GM21786 (cell line): ENCODE measurements at regions not wholly inside any gene's neighbourhood (a gene's known extent, or its start where the extent isn't known, plus 50 kb on each side); places are given as distances from the start of the nearest gene placed in this dataset.
A peak's percentile ranks its signal among the peaks of the same experiment; 100 is the strongest.

Source experiments
- ATAC-seq: cut with Tn5 transposase; IDR thresholded peaks from one replicate; pipeline ENCODE4 v1.9.1; 2021; ENCODE audit not compliant: unreplicated experiment

- ATAC-seq: no peak
Observed at GRCh38 chr7:132672200-132672990, 96.1 kb upstream of the PLXNA4 start.

GRCh38 chr7:132666774-132667172 lies 90.5 kb upstream of the PLXNA4 start:
- ATAC-seq: no peak

GRCh38 chr7:132666071-132666773 lies 90.0 kb upstream of the PLXNA4 start:
- no peak for ATAC-seq

GRCh38 chr7:132656846-132657776 lies 80.8 kb upstream of the PLXNA4 start:
- no peak for ATAC-seq

GRCh38 chr7:132656341-132656740 lies 80.1 kb upstream of the PLXNA4 start:
- ATAC-seq: no peak

- ATAC-seq: peak; percentile 35
Observed at GRCh38 chr7:132655131-132655727, 79.0 kb upstream of the PLXNA4 start.

GRCh38 chr7:132654150-132654549 lies 77.9 kb upstream of the PLXNA4 start:
- ATAC-seq: peak; percentile 75

- ATAC-seq: no peak
Observed at GRCh38 chr7:132653366-132653930, 77.2 kb upstream of the PLXNA4 start.

GRCh38 chr7:132652507-132652906 lies 76.2 kb upstream of the PLXNA4 start:
- ATAC-seq: no peak

- ATAC-seq: no peak
Observed at GRCh38 chr7:132650498-132650897, 74.2 kb upstream of the PLXNA4 start.

GRCh38 chr7:132647311-132647710 lies 71.0 kb upstream of the PLXNA4 start:
- ATAC-seq: no peak

- ATAC-seq: no peak
Observed at GRCh38 chr7:132646052-132646451, 69.8 kb upstream of the PLXNA4 start.

- no peak for ATAC-seq
Observed at GRCh38 chr7:132643302-132643701, 67.0 kb upstream of the PLXNA4 start.

GRCh38 chr7:132641238-132641637 lies 65.0 kb upstream of the PLXNA4 start:
- ATAC-seq: no peak

- no peak for ATAC-seq
Observed at GRCh38 chr7:132639983-132640382, 63.7 kb upstream of the PLXNA4 start.

GRCh38 chr7:132638000-132638399 lies 61.7 kb upstream of the PLXNA4 start:
- no peak for ATAC-seq

GRCh38 chr7:132636581-132636980 lies 60.3 kb upstream of the PLXNA4 start:
- ATAC-seq: no peak

GRCh38 chr7:132635127-132635526 lies 58.9 kb upstream of the PLXNA4 start:
- no peak for ATAC-seq

- no peak for ATAC-seq
Observed at GRCh38 chr7:132630834-132631233, 54.6 kb upstream of the PLXNA4 start.
